Amygdala (tissue), 56 donors: ENCODE measurements at regions not wholly inside any gene's neighbourhood (a gene's known extent, or its start where the extent isn't known, plus 50 kb on each side); places are given as distances from the start of the nearest gene placed in this dataset.

ENCODE experiments used
- DNase-seq, 56 donors: peaks; one replicate each; lab custom pipeline; 2025; lab: John Stamatoyannopoulos, UW

DNA sequence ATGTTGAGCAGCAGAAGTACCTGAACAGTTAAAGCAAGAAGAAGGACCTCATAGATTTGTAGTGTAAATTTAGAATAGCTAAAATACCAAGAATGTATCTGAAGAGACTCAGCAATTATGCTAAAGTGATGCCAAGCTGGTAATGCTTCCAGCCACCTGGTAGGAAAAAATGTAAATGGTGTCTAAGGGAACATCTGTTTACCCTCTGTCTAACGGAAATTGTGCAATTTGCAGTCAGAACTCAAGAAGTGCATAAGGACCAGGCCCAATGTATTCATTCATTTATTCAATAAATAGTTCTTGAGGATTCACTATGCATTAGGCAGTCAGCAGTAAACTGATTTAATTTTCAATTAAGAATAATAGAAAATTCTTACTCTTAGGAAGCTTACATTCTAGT, 116.0 kb upstream of the ADGRL4 start:
- DNase-seq, result no peak

DNA sequence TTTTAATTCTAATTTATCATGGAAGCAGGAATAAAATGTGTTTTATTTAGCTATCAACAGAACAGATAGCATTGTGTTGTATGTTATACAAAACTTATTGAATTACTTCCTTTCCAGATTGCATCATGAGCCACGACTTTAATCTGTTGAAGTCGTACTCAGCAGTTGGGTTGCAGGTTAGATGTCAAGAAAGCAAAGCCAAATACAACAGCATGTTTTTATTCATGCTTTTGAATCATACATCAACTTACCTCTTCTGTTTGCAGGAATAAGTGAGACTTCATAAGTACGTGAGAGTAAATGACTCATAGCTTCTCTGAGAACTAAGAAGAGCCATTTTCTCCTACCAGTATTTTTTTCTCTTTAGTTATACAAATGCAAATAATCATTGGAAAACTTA, 110.8 kb upstream of the ADGRL4 start:
- no peak for DNase-seq

DNA sequence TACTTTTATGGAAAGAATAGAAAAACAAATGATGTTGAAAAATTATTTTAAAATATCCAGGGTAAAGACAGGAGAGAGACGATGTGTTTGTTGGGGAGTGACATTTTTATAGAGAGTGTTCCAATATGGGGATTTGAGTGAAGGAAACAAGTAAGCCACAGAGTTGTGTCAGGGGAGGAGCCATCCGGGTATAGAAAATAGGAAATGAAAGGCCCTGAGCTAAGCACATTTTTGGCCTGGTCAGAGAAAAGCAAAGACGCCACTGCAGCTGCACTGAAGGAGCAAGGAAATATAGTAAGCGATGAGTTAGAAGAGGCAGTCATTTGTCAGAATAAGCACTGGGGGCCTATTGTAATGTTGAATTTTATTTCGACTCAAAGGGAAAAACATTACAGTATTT, 107.3 kb upstream of the ADGRL4 start:
- no peak for DNase-seq

DNA sequence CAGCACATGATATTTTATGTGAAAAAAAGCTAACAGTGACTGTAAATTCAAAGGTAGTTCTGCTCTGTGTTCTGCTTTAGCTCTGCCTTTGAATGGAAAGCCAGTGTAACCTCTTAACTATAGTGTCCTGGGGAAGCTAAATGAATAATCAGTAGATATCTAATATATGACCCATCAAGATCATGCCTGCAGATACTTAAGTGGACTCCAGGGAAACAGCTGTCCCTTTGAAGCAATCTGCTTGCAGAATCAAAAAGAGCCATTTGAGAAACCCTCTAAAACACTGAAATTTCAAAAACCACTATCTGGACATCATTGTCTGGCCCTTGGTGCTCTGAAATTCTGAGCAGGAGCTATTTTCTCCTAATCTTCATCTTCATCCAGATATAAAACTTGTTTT, 104.2 kb upstream of the ADGRL4 start:
- no peak for DNase-seq

DNA sequence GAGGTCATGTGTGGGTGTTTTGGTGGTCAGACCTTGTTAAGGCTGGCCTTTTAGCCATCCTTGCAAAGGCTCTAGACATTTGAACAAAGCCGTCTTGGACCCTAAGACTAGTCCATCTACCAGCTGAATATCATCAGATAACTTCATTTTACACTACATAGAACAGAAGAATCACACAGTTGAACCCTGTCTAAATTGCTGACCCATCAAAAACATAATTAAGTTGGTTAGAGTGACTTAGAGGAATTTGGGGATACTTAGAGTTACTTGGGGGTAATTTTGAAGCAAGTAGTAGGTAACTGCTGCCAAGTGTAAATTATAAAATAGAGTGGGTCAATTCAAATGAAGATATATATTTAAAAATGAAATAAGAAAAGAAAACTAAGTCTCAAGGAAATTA, 102.9 kb upstream of the ADGRL4 start:
- DNase-seq, result no peak

DNA sequence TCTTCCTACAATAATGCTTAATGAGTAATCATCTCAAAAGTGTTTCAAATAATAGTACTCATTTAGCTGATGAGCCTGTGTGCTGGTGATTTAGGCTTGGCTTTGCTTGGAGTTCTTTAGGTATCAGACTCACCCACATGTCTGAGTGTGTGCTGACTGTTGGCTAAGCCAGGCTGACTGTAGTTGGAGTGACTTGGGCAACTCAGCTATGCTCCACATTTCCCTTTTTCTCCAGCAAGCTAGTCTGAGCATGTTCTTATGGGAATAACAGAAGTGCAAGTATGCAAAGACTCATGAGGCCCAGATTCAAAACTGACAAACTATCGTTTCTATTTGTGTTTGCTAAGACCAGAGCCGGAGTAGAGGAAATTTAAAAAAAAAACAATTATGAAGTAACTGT, 99.0 kb upstream of the ADGRL4 start:
- no peak for DNase-seq

DNA sequence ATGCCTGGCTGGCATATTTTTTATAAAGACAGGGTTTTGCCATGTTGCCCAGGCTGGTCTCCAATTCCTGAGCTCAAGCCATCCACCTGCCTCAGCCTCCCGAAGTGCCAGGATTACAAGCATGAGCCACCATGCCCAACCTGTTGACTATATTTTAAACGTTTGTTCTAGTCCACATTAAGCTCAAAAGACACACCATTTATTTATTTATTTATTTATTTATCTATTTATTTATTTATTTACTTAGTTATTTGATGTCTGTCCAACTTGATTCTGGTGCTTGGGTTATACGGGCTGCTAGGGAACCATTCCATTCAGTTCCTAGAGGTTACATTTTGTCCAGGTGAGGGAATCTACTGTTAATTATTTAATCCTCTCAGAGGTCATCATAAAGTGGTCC, 98.1 kb upstream of the ADGRL4 start:
- DNase-seq, result no peak

DNA sequence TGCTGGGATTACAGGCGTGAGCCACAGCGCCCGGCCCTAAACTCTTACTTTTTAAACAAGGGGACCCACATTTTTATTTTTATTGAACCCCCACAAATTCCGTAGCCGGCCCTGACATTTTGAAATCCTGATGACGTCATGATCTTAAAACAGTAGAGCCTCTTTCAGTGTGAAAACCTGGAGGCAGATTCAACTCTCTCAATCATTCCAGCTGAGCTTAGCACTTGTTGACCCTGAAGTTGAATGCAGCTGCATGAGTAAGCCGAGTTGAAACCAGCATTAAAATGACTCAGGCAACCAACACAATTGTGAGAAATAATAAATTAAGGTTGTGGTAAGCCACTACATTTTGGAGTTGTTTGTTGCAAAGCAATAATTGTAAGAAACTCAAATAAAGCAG, 93.9 kb upstream of the ADGRL4 start:
- DNase-seq, result no peak

DNA sequence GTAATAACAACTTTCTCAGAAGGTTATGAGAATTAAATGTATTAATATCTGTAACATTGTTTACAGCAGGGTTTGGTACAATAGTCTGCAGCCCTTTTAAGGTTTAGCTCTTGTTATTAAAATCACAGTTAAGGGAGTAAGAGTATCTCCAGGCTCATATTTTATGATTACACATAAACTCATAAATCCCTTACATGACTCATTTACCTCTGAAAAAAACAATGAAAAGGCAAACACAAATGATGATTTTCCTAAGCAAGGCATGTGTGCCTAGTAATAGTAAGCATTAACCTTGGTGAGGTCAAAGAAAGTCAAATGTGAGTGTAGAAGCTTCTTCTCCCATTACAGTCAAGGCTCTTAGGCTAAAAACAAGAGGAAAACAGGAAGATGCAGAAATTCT, 84.5 kb upstream of the ADGRL4 start:
- DNase-seq, result no peak

DNA sequence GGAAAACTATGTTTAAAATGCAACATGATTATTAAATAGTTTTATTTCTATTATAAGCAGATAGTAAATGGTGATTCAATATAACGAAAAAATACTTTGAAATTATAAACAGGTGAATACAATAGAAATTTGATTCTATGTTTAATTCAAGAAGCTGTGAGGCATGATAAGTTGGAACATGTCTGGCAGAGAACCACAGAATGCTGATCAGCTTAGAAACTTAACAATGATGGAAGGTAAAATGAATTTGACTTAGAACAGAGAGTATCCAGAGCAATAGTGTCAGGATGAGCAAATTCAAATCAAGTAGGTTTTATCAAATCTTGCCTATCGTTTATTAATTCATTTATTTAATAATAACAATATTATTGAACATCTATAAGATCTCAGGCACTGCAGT, 83.4 kb upstream of the ADGRL4 start:
- no peak for DNase-seq

DNA sequence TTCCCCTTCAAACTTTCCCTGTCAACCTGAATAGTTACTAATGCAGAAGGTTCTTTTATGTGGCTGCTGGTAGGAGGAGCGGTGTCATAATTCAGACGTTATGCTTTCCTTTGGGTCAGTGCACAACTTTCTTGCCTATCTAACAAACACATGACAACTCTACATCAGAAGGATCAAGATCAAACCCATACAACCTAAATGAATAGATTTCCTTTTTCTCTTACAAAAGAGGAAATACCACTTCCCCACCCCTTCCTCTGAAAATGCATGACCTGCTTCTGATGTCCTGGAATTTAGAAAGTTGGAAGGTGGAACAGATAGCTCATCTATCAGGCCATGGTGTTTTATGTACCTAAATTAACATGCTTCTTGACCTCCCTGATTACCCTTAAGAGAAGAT, 75.7 kb upstream of the ADGRL4 start:
- no peak for DNase-seq

DNA sequence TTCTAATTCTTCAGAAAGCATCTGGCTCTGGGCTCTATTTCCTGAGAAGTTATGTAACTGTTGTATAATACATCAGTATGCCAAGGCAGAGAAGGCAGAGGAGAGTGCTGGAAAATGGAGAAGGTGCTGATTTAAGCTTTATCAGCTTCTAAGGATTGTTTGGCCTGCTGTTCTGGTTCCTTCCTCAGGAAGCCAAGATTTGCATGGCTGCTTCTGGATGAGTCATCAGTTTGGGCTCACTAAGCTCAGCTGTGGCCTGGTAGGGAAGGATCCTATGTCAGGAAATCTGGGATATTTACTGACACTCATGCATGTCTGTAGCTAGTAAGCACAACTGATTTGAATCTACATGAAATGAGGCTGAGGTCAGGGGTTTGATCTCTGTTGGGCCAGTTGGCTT, 73.2 kb upstream of the ADGRL4 start:
- no peak for DNase-seq

DNA sequence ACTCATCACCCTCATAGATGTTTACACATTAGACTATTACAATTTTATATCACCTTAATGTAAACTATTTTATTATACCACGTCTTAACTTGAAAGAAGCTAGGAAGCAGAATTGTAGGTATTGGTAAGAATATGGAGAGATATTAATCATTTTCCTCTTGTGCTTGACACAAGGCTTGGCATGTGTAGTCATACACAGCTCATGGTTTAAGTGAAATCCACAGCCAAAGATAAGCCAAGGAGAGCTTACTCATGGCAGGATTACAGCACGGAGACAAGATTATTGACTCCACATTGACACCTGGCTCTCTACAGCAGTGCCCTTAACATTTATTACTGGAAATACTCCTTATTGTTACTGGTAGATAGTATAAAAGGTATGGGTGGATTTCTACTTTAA, 68.4 kb upstream of the ADGRL4 start:
- no peak for DNase-seq

DNA sequence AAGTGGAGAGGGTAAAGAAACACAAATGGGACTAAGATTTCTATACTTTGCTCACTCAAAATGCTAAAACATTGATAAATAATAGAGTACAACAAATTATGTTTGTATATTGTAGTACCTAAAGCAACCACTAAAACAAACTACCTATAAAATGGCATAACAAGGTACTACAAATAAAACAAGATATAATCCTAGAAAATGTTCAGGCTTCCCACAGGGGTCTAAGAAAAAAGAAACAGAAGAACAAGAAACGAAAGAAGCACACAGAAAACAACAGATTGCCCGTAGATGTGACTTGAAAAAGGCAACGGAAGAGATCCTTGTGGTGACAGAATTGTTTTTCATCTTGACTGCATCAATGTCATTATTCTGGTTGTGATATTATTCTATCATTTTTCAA, 63.3 kb upstream of the ADGRL4 start:
- DNase-seq, result no peak

DNA sequence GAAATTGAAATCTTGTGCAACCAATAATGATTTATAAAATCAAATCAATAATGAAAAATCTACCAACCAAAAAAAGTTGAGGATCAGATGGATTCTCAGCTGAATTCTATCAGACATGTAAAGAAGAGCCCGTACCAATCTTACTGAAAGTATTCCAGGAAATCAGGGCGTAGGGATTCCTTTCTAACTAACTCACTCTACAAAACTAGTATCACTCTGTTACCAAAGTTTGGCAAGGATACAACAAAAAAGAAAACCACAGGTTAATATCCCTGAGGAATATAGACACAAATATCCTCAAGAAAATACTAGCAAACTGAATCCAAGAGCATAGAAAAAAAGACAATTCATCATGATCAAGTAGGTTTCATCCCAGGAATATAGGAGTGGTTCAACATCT, 52.8 kb upstream of the ADGRL4 start:
- DNase-seq, result no peak
